Ascending aorta (tissue), 2 donors: ENCODE measurements at regions not wholly inside any gene's neighbourhood (a gene's known extent, or its start where the extent isn't known, plus 50 kb on each side); places are given as distances from the start of the nearest gene placed in this dataset.

Source experiments
- DNase-seq, 2 donors: peaks; one replicate each; pipeline ENCODE4 v3.0.0-alpha.2; 2019; ENCODE audit warnings: low spot score in 2 of 2
- H3K27ac ChIP-seq, 2 donors: fragments of 200-600 bp; sonication (generic); one replicate each; pipeline ENCODE4 v1.5.1; 2016 to 2017; ENCODE audit warnings: mild to moderate bottlenecking in 1 of 2
- H3K27me3 ChIP-seq: fragments of 200-600 bp; sonication (generic); one replicate; pipeline ENCODE4 v1.5.1; 2017
- H3K36me3 ChIP-seq, 2 donors: fragments of 200-600 bp; sonication (generic); one replicate each; pipeline ENCODE4 v1.5.1; 2016
- H3K4me1 ChIP-seq, 2 donors: fragments of 200-600 bp; sonication (generic); one replicate each; pipeline ENCODE4 v1.5.1; 2016 to 2017; ENCODE audit warnings: mild to moderate bottlenecking in 1 of 2
- H3K4me3 ChIP-seq, 2 donors: fragments of 200-600 bp; sonication (generic); one replicate each; pipeline ENCODE4 v1.5.1; 2016 to 2017; ENCODE audit warnings: mild to moderate bottlenecking in 1 of 2
- H3K9me3 ChIP-seq, 2 donors: fragments of 200-600 bp; sonication (generic); one replicate each; pipeline ENCODE4 v1.5.1; 2016
- CTCF ChIP-seq, 3 experiments: fragments of 200-600 bp in 2 of 3; fragments of 450-650 bp in 1 of 3; sonication (generic) in 2 of 3; IDR thresholded peaks; one replicate each; pipeline ENCODE4 v1.5.1; 2016 to 2019; ENCODE audit warnings: antibody characterized with exemption in 3 of 3, mild to moderate bottlenecking in 1 of 3, moderate library complexity in 1 of 3
- intact Hi-C: fragments of 100-400 bp; cut with DNase I; formaldehyde crosslinking; loops from one replicate; pipeline ENCODE4 v1.15.1; 2023

DNA sequence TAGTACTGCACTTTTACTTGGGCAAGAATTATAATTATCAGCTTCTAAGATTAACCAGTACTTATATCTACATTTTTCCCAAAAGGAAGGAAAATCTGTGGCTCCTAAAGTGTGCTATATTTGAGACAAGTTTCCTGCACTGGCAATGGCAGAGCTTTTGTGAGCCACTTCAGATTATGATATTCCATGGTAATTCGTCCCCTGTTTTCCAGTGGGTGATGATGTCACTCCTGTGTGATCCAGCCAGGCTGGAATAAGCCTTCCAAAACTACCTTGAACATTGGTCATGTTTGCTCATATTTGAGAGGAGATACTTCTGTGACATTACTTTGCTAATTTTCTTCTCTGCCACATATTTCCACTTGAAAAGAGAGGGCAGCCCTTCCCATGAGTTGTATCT is 302.1 kb downstream of the MDFIC start:
- intact Hi-C loops: no loop called here
- TF ChIP-seq CTCF (IDR thresholded peaks at IDR 0.05): no peak

DNA sequence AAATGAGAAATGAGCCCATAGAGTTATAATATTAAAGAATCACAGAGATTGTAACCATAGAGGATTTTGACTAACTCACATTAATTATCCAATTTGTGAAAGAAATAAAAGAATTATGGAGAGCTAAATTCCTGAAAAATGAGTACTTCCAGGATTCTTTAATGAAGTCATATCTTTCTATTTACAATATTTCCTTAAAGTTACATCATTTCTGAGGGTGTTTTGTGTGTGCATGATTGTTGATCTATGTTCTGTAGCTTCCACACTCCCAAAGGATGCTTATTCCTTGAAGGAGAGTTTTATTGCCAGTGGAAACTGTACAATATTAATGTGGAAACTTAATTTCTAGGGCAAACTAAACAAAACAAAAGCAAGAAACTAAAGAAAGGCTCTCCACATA is 299.6 kb downstream of the MDFIC start:
- Histone ChIP-seq H3K36me3 (no peaks in the 10 kb centered on the region), H3K27ac (no peak overlapping the region), H3K27me3 (no peaks in the 10 kb centered on the region), H3K4me3 (no peak overlapping the region), H3K9me3 (no peaks in the 10 kb centered on the region), H3K4me1 (no peaks in the 10 kb centered on the region)
- intact Hi-C loops: no loop called here
- TF ChIP-seq CTCF (IDR thresholded peaks at IDR 0.05): no peak
- no peak for DNase-seq

More for the DNA sequence above, 302.1 kb downstream of the MDFIC start:
- DNase-seq: no peak
- no peaks in the 10 kb centered on the region for H3K36me3 ChIP-seq
- H3K27me3 ChIP-seq: no peaks in the 10 kb centered on the region
- H3K27ac ChIP-seq: no peak overlapping the region
- H3K9me3 ChIP-seq: no peaks in the 10 kb centered on the region
- H3K4me1 ChIP-seq: peaks cover 0 to 2% of the 10 kb centered on the region in 2 donors
- no peak overlapping the region for H3K4me3 ChIP-seq

GRCh38 chr7:115218076-115218475 is 296.2 kb downstream of the MDFIC start:
- intact Hi-C loops: no loop called here
- no peaks in the 10 kb centered on the region for H3K4me1 ChIP-seq

GRCh38 chr7:115217373-115217772 is 295.5 kb downstream of the MDFIC start:
- peak in 2 of 3 experiments; percentile 6 to 31 for TF ChIP-seq CTCF (IDR thresholded peaks at IDR 0.05)
- intact Hi-C loops: no loop called here

More at GRCh38 chr7:115218076-115218475, 296.2 kb downstream of the MDFIC start:
- Histone ChIP-seq H3K27ac (no peak overlapping the region), H3K36me3 (no peaks in the 10 kb centered on the region), H3K27me3 (no peaks in the 10 kb centered on the region), H3K4me3 (no peak overlapping the region), H3K9me3 (no peaks in the 10 kb centered on the region)
- no peak for TF ChIP-seq CTCF (IDR thresholded peaks at IDR 0.05)
- DNase-seq: no peak

GRCh38 chr7:115216652-115217051 is 294.8 kb downstream of the MDFIC start:
- Histone ChIP-seq H3K36me3 (no peaks in the 10 kb centered on the region), H3K4me1 (no peaks in the 10 kb centered on the region), H3K9me3 (no peaks in the 10 kb centered on the region), H3K27me3 (no peaks in the 10 kb centered on the region), H3K4me3 (no peak overlapping the region), H3K27ac (no peak overlapping the region)
- DNase-seq: no peak
- no peak for TF ChIP-seq CTCF (IDR thresholded peaks at IDR 0.05)
- intact Hi-C loops: no loop called here

More at GRCh38 chr7:115217373-115217772, 295.5 kb downstream of the MDFIC start:
- no peak overlapping the region for H3K27ac ChIP-seq
- no peak for DNase-seq
- no peaks in the 10 kb centered on the region for H3K36me3 ChIP-seq
- no peaks in the 10 kb centered on the region for H3K9me3 ChIP-seq
- no peak overlapping the region for H3K4me3 ChIP-seq
- no peaks in the 10 kb centered on the region for H3K4me1 ChIP-seq
- no peaks in the 10 kb centered on the region for H3K27me3 ChIP-seq

GRCh38 chr7:115211171-115211570 is 289.3 kb downstream of the MDFIC start:
- TF ChIP-seq CTCF (IDR thresholded peaks at IDR 0.05): no peak
- Histone ChIP-seq H3K27me3 (no peaks in the 10 kb centered on the region), H3K36me3 (no peaks in the 10 kb centered on the region), H3K4me1 (no peaks in the 10 kb centered on the region), H3K4me3 (no peak overlapping the region), H3K27ac (no peak overlapping the region), H3K9me3 (no peaks in the 10 kb centered on the region)
- DNase-seq: no peak
- intact Hi-C loops: no loop called here
